ENCODE measurements at regions not wholly inside any gene's neighbourhood (a gene's known extent, or its start where the extent isn't known, plus 50 kb on each side); places are given as distances from the start of the nearest gene placed in this dataset.

DNA sequence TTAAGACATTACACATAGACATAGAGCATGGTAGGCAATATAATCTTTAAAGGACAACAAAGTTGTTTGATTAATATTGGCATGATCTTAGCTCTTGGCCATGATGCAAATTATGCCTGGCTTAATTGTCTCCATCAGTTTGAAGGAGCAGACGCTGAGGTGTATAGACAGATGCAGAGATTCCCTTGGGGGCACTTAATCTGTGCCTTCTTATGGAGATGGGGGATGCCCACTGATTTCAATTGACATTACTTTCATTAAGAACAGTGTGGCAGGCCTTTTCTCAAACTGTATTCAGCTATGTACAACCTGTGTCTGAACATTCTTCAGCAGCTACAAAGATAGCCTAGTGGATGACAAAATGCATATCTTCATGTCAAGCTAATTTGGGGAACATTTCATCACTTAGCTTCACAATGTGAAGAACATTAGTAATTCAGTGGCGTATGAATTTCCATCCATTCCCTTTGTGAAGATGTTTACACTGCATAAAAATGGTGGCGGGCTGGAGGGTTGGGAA, 85.3 kb upstream of the MYCBP2 start:
- no peak for TF ChIP-seq EZH2phosphoT487 (conservative IDR thresholded peaks at IDR 0.05; ENCODE audit: low read length)
- TF ChIP-seq, protein P1, sequence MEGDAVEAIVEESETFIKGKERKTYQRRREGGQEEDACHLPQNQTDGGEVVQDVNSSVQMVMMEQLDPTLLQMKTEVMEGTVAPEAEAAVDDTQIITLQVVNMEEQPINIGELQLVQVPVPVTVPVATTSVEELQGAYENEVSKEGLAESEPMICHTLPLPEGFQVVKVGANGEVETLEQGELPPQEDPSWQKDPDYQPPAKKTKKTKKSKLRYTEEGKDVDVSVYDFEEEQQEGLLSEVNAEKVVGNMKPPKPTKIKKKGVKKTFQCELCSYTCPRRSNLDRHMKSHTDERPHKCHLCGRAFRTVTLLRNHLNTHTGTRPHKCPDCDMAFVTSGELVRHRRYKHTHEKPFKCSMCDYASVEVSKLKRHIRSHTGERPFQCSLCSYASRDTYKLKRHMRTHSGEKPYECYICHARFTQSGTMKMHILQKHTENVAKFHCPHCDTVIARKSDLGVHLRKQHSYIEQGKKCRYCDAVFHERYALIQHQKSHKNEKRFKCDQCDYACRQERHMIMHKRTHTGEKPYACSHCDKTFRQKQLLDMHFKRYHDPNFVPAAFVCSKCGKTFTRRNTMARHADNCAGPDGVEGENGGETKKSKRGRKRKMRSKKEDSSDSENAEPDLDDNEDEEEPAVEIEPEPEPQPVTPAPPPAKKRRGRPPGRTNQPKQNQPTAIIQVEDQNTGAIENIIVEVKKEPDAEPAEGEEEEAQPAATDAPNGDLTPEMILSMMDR (IDR thresholded peaks at IDR 0.05; ENCODE audit: insufficient read depth, low read length, poor library complexity, severe bottlenecking) = no peak
